ENCODE measurements at regions not wholly inside any gene's neighbourhood (a gene's known extent, or its start where the extent isn't known, plus 50 kb on each side); places are given as distances from the start of the nearest gene placed in this dataset.

- TF ChIP-seq SIN3A (IDR thresholded peaks at IDR 0.05; ENCODE audit: borderline replicate concordance, insufficient read depth, low read length): no peak
- TF ChIP-seq FOXP2 (optimal IDR thresholded peaks at IDR 0.05; ENCODE audit: borderline replicate concordance, extremely low read depth, extremely low read length, insufficient read depth): no peak
- TF ChIP-seq REST (IDR thresholded peaks at IDR 0.05; ENCODE audit: insufficient read depth in 1 of 2, low read depth in 2 of 2, low read length in 2 of 2): no peak
- no peak for TF ChIP-seq POLR2AphosphoS5 (IDR thresholded peaks at IDR 0.05; ENCODE audit: low read depth, low read length)
- TF ChIP-seq TAF1 (IDR thresholded peaks at IDR 0.05; ENCODE audit: borderline replicate concordance, insufficient read depth, low read length): no peak
Observed at GRCh38 chrX:9191392-9191791, 157.5 kb upstream of the FAM9B start.

- no peak for TF ChIP-seq REST (IDR thresholded peaks at IDR 0.05; ENCODE audit: insufficient read depth in 1 of 2, low read depth in 2 of 2, low read length in 2 of 2)
- TF ChIP-seq FOXP2 (optimal IDR thresholded peaks at IDR 0.05; ENCODE audit: borderline replicate concordance, extremely low read depth, extremely low read length, insufficient read depth): no peak
- TF ChIP-seq POLR2AphosphoS5 (IDR thresholded peaks at IDR 0.05; ENCODE audit: low read depth, low read length): no peak
Observed at GRCh38 chrX:9195199-9195880, 161.4 kb upstream of the FAM9B start.

DNA sequence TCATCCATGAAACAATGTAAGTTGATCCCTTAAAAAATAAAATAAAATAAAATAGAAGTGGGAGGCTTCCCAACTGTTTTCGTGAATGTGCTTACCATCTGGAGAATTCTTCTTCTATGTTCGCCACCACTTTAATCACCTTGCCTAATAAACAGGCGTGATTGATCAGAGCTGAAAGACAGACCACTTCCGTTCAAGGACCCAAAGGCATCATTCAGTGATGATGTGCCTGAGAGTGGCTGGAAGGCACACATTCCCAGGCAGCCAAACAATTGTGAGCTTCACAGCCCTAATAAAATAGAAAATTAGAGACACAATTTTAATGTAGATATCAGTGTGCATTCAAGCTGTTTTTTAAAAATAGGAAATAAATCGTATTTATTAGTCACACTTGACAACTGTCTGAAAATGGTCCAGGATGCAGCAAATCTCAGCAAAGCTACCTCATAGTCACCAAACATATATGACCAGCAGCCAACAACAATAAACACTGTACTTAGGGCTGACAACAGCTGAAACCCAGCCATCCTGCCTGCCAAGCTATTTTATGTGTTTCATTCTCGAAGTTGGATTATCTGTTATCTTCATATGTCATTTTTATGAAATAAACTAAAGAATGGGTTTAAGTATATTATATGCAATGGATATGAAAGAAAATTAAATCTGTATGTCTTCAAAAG lies 163.2 kb upstream of the FAM9B start:
- TF ChIP-seq FOXP2 (optimal IDR thresholded peaks at IDR 0.05; ENCODE audit: borderline replicate concordance, extremely low read depth, extremely low read length, insufficient read depth): no peak
- TF ChIP-seq TAF1 (IDR thresholded peaks at IDR 0.05; ENCODE audit: borderline replicate concordance, insufficient read depth, low read length): no peak
- TF ChIP-seq REST (IDR thresholded peaks at IDR 0.05; ENCODE audit: insufficient read depth in 1 of 2, low read depth in 2 of 2, low read length in 2 of 2): no peak
- TF ChIP-seq POLR2AphosphoS5 (IDR thresholded peaks at IDR 0.05; ENCODE audit: low read depth, low read length): no peak
- TF ChIP-seq SIN3A (IDR thresholded peaks at IDR 0.05; ENCODE audit: borderline replicate concordance, insufficient read depth, low read length): no peak

- TF ChIP-seq FOXP2 (optimal IDR thresholded peaks at IDR 0.05; ENCODE audit: borderline replicate concordance, extremely low read depth, extremely low read length, insufficient read depth) (no peak), REST (IDR thresholded peaks at IDR 0.05; ENCODE audit: insufficient read depth in 1 of 2, low read depth in 2 of 2, low read length in 2 of 2) (no peak), TAF1 (IDR thresholded peaks at IDR 0.05; ENCODE audit: borderline replicate concordance, insufficient read depth, low read length) (no peak)
Observed at GRCh38 chrX:9204560-9204959, 170.6 kb upstream of the FAM9B start.
